Globus pallidus (tissue), 1 donor: ENCODE measurements at regions not wholly inside any gene's neighbourhood (a gene's known extent, or its start where the extent isn't known, plus 50 kb on each side); places are given as distances from the start of the nearest gene placed in this dataset.

Experiments
- DNase-seq: peaks from one replicate; pipeline ENCODE4 v3.0.0-alpha.2; 2015; ENCODE audit warnings: low spot score

- DNase-seq = no peak
Observed at GRCh38 chr12:107320929-107321631, 227.7 kb upstream of the CRY1 start.

DNA sequence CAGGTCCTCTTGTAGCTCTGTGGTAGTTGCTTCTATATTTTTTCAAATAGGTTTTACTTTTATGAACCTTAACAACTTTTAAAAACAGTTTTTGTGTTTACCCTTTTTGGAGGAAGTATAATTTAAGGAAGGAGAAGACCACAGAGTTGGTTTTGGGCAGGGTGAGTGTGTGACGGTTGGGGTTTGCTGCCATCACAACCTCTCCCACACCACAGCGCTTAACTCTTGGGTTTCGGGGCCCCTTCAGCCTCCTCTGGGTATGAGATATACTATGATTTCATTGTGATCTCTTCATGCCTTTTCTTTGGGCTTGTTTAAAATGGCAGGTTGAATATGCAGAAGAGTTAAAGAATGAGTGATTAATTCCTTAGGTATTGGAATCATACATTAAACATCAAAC, 228.7 kb upstream of the CRY1 start:
- DNase-seq = no peak

DNA sequence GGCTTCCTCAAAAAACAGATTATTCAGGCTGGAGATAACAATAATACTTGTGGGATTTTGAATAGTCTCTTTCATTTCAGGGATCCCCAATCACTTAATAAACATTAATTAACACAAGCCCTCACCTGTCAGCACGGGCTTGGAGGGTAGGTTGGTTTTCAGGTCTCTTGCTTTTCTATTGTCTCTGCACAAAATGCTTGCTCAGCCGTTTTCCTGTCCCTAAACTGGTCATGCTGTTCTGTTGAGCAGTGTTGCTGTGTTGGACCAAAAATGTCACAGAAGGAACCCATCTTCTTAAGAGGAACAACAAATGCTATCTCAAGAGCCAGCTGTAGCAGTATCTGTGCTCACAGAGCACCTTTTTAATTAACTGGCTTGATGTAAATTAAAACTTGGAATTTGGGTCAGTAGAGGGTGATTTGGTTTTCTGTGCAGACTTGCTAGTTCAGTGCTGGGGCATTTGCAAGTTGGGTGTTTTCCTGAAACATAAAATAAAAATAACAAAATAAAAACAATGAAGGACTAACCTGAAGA, 231.8 kb upstream of the CRY1 start:
- no peak for DNase-seq

DNA sequence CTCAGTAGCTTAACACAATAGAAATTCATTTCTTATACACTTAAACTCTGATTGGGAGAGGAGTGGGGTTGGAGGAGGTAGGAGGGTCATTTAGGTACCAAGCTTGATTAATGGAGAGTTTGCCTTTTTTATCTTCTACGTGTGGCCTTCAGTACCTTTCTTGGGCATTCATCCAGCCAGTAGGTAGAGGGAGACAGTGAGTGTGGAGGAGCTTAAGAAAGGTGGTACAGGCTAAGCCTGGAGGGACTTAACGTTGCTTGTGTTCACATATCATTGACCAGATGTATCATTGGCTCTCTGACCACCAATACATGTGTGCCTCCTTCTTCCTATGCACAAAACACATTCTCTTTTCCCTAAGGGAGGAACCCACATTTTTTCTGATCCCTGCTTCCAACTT, 232.9 kb upstream of the CRY1 start:
- no peak for DNase-seq

DNA sequence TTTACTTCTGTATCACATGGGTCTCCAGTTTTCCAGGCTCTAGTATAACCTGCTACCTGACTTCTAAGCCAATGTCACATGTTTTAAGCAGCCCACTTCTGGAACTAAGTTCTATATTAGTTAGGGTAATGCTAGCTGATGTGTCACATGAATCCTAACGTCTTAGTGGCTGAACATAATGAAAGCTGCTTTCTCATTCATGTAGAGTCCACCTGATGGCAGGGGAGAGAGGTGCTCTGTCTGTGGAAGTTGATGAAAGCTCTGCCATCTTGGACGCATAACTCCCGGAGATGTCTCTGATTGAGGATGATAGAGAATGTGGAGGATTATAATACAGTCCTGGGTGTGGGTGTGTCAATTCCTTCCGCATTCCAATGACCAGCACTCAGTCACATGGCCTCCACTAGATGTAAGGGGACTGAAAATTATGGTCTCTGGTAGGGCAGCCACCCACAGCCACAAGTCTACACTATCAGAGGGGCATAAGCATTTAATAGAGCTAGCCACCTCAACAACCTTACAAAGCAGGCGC, 234.4 kb upstream of the CRY1 start:
- no peak for DNase-seq

DNA sequence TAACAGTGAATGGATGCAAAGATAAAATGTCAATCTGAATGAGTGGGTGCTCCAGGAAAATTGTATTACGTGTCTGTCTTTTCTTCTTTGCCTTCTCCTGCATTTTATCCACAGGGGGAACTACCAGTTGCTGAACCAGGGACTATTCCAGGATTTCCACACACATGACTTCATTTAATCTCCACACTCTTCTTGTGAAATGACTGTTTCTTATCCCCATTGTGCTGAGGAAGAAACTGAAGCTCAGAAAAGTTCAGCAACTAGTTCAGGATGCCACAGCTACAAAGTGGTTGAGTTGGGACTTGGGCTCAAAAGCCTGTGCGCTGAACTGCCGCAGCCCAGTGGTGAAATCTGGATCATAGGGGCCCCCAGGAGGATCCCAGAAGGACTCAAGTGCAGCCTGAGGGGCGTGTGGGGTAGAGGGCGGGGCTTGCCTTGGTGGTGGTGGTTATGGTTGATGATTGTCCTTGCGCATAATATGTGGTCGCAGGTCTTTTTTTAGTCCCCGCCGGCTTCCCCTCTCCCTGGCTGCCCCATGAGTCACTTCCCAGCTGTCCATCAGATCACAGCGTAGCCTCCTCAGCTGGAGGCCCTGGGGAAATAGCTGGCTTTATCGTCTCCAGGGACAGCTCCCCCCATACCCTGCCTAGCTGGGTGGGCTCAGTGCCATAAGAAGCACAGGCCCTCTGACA, 235.2 kb upstream of the CRY1 start:
- no peak for DNase-seq

DNA sequence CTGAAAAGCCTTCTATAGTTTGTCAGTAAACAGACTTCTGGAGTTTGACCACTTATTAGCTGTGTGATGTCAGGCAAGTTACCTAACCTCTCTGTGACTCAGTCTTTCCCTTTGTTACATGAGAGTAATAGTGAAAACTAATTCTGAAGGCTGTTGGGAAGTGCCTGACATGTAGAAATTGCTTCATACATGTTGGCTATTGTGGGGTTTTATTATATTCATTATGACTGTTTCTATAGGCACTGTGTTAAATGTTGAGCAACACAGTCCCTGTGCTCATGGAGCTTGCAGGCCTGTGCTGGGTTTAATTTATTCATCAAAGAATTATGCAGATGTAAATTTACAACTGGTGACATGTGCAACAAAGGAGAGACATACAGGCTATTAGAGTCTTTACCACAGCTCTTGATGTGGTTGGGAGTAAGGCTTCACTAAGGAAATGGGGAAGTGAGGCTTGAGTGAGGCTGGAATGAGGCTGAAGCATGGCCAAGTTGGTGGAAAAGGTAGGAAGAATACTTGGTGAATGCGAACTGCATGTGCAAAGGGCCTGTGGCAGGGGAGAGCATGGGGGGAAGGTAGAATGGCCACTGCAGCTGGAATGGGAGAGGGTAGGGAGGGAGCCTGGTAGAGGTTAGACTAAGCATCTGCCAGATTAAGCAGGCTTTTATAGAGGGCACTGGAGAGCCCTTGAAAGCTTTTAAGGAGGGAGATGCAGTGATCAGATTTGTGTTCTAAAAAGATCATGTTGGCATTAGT, 236.4 kb upstream of the CRY1 start:
- DNase-seq = no peak

DNA sequence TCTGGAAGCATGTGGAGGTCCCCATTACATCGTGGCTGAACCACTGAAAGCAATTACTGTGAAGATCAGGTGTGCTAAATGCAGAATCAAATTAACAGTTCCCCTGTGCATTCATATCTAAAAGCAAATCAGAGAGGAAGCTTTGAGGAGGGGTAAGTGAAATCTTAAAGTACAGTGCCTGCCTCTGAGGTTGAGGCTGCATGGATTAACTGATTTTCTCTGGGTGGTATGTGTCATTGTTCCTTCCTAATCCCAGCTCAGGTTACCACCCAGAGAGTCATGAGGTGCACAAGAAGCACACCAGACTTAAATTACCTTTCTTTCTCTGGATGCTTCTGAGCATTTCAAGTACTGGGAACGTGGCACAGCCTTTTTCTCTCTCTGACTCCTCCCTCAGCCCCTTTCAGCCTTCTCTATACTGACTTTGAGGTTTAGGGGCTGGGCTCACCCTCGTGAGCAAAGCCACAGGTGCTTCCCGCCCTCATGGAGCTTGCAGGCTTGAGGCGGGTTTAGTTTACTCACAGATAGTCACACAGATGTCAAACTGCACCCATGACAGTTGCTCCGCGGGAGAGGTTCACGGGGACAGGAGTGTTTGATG, 237.6 kb upstream of the CRY1 start:
- no peak for DNase-seq

GRCh38 chr12:107331471-107331870, 238.1 kb upstream of the CRY1 start:
- no peak for DNase-seq

DNA sequence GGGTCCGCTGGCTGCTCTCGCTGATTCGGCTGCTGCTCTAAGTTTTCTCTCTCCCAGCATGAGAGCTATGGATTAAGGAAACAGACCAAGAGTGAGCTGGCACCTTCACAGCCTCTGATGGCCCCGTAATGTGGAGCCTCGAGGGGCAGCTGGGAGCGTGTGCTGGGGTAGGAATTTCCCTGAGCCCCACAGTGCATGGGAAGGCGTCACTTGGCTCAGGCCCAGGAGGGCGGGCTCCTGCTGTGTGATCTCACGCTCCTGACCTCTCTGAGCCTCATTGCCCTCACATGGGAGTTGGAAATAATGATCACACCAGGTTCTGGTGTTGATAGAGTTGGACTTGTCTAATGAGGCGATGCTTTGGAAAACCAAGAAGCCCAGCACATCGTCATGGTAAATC, 238.6 kb upstream of the CRY1 start:
- DNase-seq = no peak

DNA sequence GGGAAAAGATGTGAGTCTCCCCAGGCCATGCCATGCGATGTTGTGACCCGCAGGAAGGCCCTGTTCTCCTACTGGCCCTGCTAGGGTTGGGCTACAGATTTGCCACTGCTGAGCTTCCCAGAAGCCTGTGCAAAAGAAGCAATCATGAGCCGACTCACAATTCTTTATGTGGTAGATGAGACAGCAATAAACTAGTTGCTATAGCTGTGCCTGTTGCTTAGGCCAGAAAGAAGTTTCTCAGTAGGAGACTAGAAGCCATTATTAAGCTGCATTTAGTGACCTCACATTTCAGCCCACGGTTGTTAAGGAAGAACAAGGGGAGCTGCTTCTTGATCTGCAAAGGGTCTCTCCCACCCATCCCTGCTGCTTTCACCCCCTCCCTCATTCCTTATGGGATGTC, 239.4 kb upstream of the CRY1 start:
- no peak for DNase-seq

- DNase-seq = no peak
Observed at GRCh38 chr12:107335802-107336570, 242.6 kb upstream of the CRY1 start.

DNA sequence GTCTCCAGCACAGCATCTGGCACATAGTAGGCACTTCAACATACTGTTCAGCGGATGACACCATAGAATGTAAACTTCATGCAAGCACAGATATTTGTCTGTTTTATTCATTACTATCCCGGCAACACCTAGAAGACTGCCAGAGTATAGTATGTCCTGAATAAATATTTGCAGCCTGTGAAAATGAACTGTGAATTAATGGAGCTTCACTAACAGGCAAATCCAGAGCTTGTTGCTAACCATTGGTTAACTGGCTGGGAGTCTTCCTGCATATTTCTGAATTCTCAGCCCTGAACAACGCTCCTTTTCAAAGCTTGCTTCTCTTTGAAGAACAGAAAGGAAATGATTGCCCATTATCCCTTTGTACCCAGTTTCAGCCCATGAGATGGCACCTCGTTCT, 243.3 kb upstream of the CRY1 start:
- DNase-seq = no peak

DNA sequence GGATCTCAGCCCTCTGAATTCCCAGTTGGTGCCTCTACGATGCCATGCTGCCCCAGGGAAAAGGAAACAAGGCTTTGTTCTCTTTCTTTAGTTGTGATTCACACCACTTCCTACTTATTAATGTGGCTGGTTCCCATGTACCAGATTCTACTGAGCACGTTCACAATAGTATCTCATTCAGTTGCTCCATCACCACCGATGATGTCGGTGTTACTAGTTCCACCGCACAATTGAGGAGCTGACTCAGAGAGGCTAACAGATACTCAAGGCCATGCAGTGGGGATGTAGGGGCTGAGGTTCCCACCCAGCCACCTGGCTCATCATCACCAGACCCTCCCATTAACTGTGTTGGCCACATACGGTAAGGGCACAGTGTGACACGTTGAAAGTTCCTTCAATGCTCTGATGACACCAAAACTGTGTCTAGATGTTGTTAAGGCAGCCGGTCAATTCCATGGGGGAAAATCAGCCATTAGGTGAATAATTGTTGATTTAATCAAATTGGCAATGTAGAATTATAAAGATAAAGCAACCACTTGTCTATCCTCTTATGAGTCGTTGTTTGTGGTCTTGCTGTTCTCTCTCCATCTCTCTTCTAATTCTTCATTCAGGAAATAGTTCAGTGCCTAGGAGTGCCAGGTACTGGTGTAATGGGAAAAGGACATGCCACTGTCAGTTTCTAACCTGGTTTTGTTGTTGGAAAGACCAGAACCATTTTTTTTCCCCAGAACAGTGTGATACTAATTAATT, 244.2 kb upstream of the CRY1 start:
- DNase-seq = no peak

DNA sequence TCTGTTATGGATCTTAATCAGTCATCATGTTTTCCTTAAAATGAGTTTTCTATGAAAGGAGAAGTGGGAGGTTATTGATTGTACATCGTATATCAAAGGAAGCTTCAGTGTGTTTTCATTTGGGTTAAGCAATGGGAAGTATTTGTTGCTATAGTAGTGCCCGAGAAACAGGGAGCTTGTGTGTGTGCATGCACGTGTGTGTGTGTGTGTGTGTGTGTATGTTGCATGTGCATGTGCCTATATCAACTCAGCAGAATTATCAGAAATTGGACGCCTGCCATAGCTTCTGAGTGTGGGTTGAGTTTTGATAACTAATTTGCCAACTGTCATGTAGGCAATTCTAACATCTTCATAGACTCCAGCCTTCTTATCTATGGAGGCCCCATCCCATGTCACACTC, 246.1 kb upstream of the CRY1 start:
- DNase-seq = no peak

DNA sequence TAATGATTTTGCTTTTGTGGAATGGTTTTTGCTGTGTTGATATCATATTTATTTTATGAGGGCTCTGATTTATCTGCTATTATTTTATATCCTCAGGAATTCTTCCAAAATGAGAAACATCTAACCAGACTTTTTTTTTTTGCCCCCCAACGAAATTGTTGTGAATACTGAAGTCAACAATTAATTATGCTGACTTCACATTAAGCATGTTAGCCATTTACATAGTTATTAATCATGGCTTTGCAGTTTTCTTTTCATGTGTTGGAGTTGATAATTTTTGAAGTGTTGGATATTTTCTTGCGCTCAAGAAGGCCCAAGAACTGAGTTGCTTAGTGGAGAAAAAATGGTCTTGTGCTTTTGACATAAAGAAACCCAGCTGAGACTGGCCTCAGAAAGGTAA, 246.6 kb upstream of the CRY1 start:
- DNase-seq = no peak

- DNase-seq = no peak
Observed at GRCh38 chr12:107340898-107341297, 247.5 kb upstream of the CRY1 start.

GRCh38 chr12:107344035-107344808, 250.9 kb upstream of the CRY1 start:
- no peak for DNase-seq

DNA sequence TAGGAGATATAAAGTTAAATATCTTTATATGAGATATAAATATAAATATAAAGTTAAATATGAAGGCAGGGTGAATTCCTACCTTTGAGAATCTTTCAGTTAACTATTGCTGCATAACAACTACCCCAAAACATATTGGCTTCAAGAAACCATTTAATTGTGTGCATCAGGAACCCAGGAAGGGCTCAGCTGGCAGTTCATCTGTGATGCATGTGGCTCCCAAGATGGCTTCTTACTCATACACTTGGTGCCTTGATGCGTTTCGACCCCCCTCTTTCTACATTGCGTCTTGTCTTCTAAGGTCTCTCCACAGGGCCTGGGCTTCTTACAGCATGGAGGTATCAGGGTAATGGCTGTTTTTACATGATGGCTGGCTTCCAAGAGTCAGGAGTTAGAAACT, 253.9 kb upstream of the CRY1 start:
- DNase-seq = no peak
